K562 (cell line): ENCODE measurements at regions not wholly inside any gene's neighbourhood (a gene's known extent, or its start where the extent isn't known, plus 50 kb on each side); places are given as distances from the start of the nearest gene placed in this dataset.

ENCODE experiments used
- ATAC-seq: fragments of 200-7000 bp; cut with Tn5 transposase; 3 replicates; pipeline ENCODE4 v1.9.1; 2020; ENCODE audit warnings: moderate library complexity
- BruUV-seq: library from RNA; stranded (reverse); fragments of 400-500 nt; replicated peaks from 2 replicates; lab custom pipeline; 2021; lab: Mats Ljungman, UMichigan
- CTCF ChIA-PET: fragments of 300-600 bp; formaldehyde crosslinking; extraction: SDS; loops from one replicate; lab custom pipeline; 2021; ENCODE audit warnings: low intra/inter-chr PET ratio; lab: Yijun Ruan, JAX
- POLR2A ChIA-PET: fragments of 300-600, 350-650 bp; sonication (Branson Sonifier 250); formaldehyde crosslinking; extraction: SDS; loops from one replicate; lab custom pipeline; 2021; ENCODE audit warnings: antibody characterized with exemption, inconsistent platforms; lab: Yijun Ruan, JAX
- DNase-seq, 4 experiments: peaks; one replicate each; pipeline versions ENCODE4 v3.0.0 to v3.0.0-alpha.2; 2011 to 2018; ENCODE audit warnings: low spot score in 3 of 4, mixed read lengths in 3 of 4; ENCODE audit errors: extremely low read depth in 1 of 4
- FAIRE-seq: peaks from 2 replicates; lab custom pipeline; 2011; peaks lifted over from hg19 to GRCh38; lab: Jason Lieb, UNC
- H2AFZ ChIP-seq: 2 replicates; pipeline ENCODE4 v1.6.0; 2011; ENCODE audit warnings: low read depth, low read length, control low read depth, inconsistent platforms
- H3K27ac ChIP-seq: fragments of 200-600 bp; 3 replicates; pipeline ENCODE4 v1.8.0; 2011; ENCODE audit warnings: low read depth, mild to moderate bottlenecking, control low read depth, inconsistent platforms, low read length, moderate library complexity, mixed read lengths; ENCODE audit errors: extremely low read depth
- H3K27me3 ChIP-seq, 2 experiments: fragments of 300-600 bp in 1 of 2; 2 replicates in 1 of 2; 3 replicates in 1 of 2; pipeline versions ENCODE4 v1.6.0 to v1.8.0; 2011; ENCODE audit warnings: inconsistent platforms in 2 of 2, low read length in 2 of 2, mild to moderate bottlenecking in 1 of 2, mixed read lengths in 1 of 2, moderate library complexity in 1 of 2; ENCODE audit not compliant: control insufficient read depth in 2 of 2, insufficient read depth in 2 of 2
- H3K36me3 ChIP-seq: fragments of 300-600 bp; 3 replicates; pipeline ENCODE4 v1.8.0; 2011; ENCODE audit warnings: mild to moderate bottlenecking, low read length, inconsistent platforms; ENCODE audit not compliant: control insufficient read depth, insufficient read depth
- H3K4me1 ChIP-seq, 2 experiments: fragments of 200-600 bp in 1 of 2; replicated peaks in 1 of 2; 2 replicates in 1 of 2; 3 replicates in 1 of 2; pipeline versions ENCODE4 v1.5.1 to v1.8.0; 2011; ENCODE audit warnings: inconsistent platforms in 2 of 2, low read length in 2 of 2, mild to moderate bottlenecking in 1 of 2, mixed read lengths in 1 of 2, moderate library complexity in 1 of 2; ENCODE audit not compliant: control insufficient read depth in 2 of 2, insufficient read depth in 2 of 2
- H3K4me2 ChIP-seq: 2 replicates; pipeline ENCODE4 v1.6.1; 2011; ENCODE audit warnings: low read length, control low read depth, inconsistent platforms, mixed read lengths; ENCODE audit not compliant: insufficient read depth
- H3K4me3 ChIP-seq: fragments of 200-600 bp; sonication (generic), shearing (Covaris generic); 2 replicates; pipeline ENCODE4 v1.5.1; 2016; ENCODE audit warnings: control low read depth, inconsistent platforms
- H3K79me2 ChIP-seq: fragments of 200-600 bp; 3 replicates; pipeline ENCODE4 v1.8.0; 2011; ENCODE audit warnings: low read length, inconsistent platforms; ENCODE audit not compliant: control insufficient read depth, insufficient read depth
- H3K9ac ChIP-seq, 2 experiments: 2 replicates each; pipeline versions ENCODE4 v1.6.0 to v1.6.1; 2011; ENCODE audit warnings: low read depth in 2 of 2, low read length in 2 of 2, control low read depth in 1 of 2, inconsistent platforms in 1 of 2, mild to moderate bottlenecking in 1 of 2, mixed read lengths in 1 of 2; ENCODE audit not compliant: insufficient read depth in 1 of 2
- H3K9me1 ChIP-seq: one replicate; pipeline ENCODE4 v1.6.0; 2011; ENCODE audit warnings: inconsistent platforms, mild to moderate bottlenecking, low read length, moderate library complexity; ENCODE audit not compliant: control insufficient read depth, insufficient read depth
- H3K9me3 ChIP-seq: replicated peaks from 2 replicates; pipeline ENCODE4 v1.5.1; 2011; ENCODE audit warnings: low read depth, low read length, inconsistent platforms; ENCODE audit not compliant: control insufficient read depth, insufficient read depth
- H4K20me1 ChIP-seq: replicated peaks from 2 replicates; pipeline ENCODE4 v1.6.1; 2011; ENCODE audit warnings: low read length, inconsistent platforms, mixed read lengths; ENCODE audit not compliant: control insufficient read depth, insufficient read depth
- BDP1 ChIP-seq: IDR thresholded peaks from 3 replicates; pipeline ENCODE4 v1.6.1; 2011; ENCODE audit not compliant: insufficient read length, insufficient read depth
- CEBPG ChIP-seq, 3 experiments: fragments of 200-800 bp in 1 of 3; sonication (Bioruptor generic) in 1 of 3; sonication (generic) in 1 of 3; formaldehyde crosslinking in 1 of 3; IDR thresholded peaks in 2 of 3; conservative IDR thresholded peaks in 1 of 3; 2 replicates each; pipeline versions ENCODE4 v1.6.1 to v1.8.0; 2016 to 2022; ENCODE audit warnings: missing compliant biosample characterization in 2 of 3, missing genetic modification characterization in 2 of 3, mild to moderate bottlenecking in 1 of 3, missing genetic modification reagents in 1 of 3
- NFXL1 ChIP-seq: fragments of 450-650 bp; formaldehyde crosslinking; IDR thresholded peaks from 2 replicates; pipeline ENCODE4 v1.4.0; 2021; ENCODE audit warnings: mild to moderate bottlenecking
- PCBP2 ChIP-seq: fragments of 200-400 bp; formaldehyde crosslinking; IDR thresholded peaks from 2 replicates; pipeline ENCODE4 v1.6.1; 2018; ENCODE audit warnings: low read length, low read depth, mild to moderate bottlenecking, moderate library complexity; ENCODE audit not compliant: poor library complexity, severe bottlenecking
- TAF9B ChIP-seq: fragments of 450-650 bp; IDR thresholded peaks from 2 replicates; pipeline ENCODE4 v1.6.1; 2018; ENCODE audit warnings: mild to moderate bottlenecking; ENCODE audit not compliant: partially characterized antibody
- ZBED1 ChIP-seq: IDR thresholded peaks from 2 replicates; pipeline ENCODE4 v1.6.1; 2014
- ZNF146 ChIP-seq: IDR thresholded peaks from one replicate; pipeline ENCODE4 v1.6.1; 2018; ENCODE audit warnings: missing compliant biosample characterization; ENCODE audit not compliant: unreplicated experiment
- ZNF436 ChIP-seq: fragments of 250-450, 450-650 bp; sonication (Bioruptor Pico); formaldehyde crosslinking; IDR thresholded peaks from 2 replicates; pipeline ENCODE4 v1.7.0; 2020; ENCODE audit warnings: mild to moderate bottlenecking
- WGBS: fragments of 100-300 bp; shearing (Covaris generic); methylation state at CpG from one replicate; pipeline ENCODE4 v1.1.6; 2016; ENCODE audit warnings: low coverage, mixed read lengths; ENCODE audit not compliant: insufficient coverage; ENCODE audit errors: missing lambda C conversion rate; 5-methylcytosine and 5-hydroxymethylcytosine counted together
- in situ Hi-C: fragments of 300-500 bp; cut with MboI; formaldehyde crosslinking; loops from 4 replicates; pipeline ENCODE4 v1.15.0; 2018; ENCODE audit warnings: inconsistent platforms, mixed read lengths
- intact Hi-C: fragments of 100-400 bp; cut with micrococcal nuclease; formaldehyde crosslinking; loops from 2 replicates; pipeline ENCODE4 v1.14.2; 2022

- TF ChIP-seq CEBPG (CRISPR knock-in tag; IDR thresholded peaks at IDR 0.05) (no peak), CEBPG (tag; conservative IDR thresholded peaks at IDR 0.05 in 1 of 2, IDR thresholded peaks at IDR 0.05 in 1 of 2) (no peak)
Measured at GRCh38 chr4:57282933-57283310, 172.7 kb upstream of the IGFBP7 start (continued).

- intact Hi-C loops (no loop called here), in situ Hi-C loops (no loop called here)
- no peak overlapping the region for H3K4me2 ChIP-seq
- no TSS peak for BruUV-seq
- ChIA-PET CTCF (no interaction called here), POLR2A (interaction anchor here (0.7 kb wide), 2 partner anchors 9 to 52 kb away, joined by 3 read pairs; no protein-coding TSS in a partner anchor)
- DNase-seq (no peak), FAIRE-seq (no peak), ATAC-seq (no peak)
- H3K27ac ChIP-seq = no peak overlapping the region
- WGBS = 0% methylated on average over 2 of the region's 2 CpGs
- no peaks in the 10 kb centered on the region for H3K36me3 ChIP-seq
- no peaks in the 10 kb centered on the region for H3K4me1 ChIP-seq
- H3K9me1 ChIP-seq = no peaks in the 10 kb centered on the region
- H3K4me3 ChIP-seq = no peak overlapping the region
- H3K9me3 ChIP-seq = no peaks in the 10 kb centered on the region
- H4K20me1 ChIP-seq = no peaks in the 10 kb centered on the region; the same call in 1 of the 2 replicates
- H3K27me3 ChIP-seq = no peaks in the 10 kb centered on the region
- H3K79me2 ChIP-seq = no peaks in the 10 kb centered on the region
- no peak for TF ChIP-seq ZNF436 (CRISPR knock-in tag)
- TF ChIP-seq ZBED1 = no peak
- no peak for TF ChIP-seq NFXL1
- TF ChIP-seq TAF9B = no peak
- TF ChIP-seq BDP1 = no peak
- no peak for TF ChIP-seq ZNF146 (CRISPR knock-in tag)
- TF ChIP-seq PCBP2 = no peak
- no peak overlapping the region for H3K9ac ChIP-seq
- H2AFZ ChIP-seq = no peak overlapping the region
Measured at GRCh38 chr4:57280481-57280880, 170.3 kb upstream of the IGFBP7 start.
